Muscle layer of duodenum (tissue), 2 donors: ENCODE measurements at regions not wholly inside any gene's neighbourhood (a gene's known extent, or its start where the extent isn't known, plus 50 kb on each side); places are given as distances from the start of the nearest gene placed in this dataset.

Experiments used
- H3K27ac ChIP-seq: one replicate; pipeline ENCODE4 v1.7.0; 2013; ENCODE audit warnings: mild to moderate bottlenecking, low read length
- H3K27me3 ChIP-seq: one replicate; pipeline ENCODE4 v1.7.0; 2013; ENCODE audit warnings: low read depth, mild to moderate bottlenecking, control low read depth, low read length
- H3K36me3 ChIP-seq, 2 donors: one replicate each; pipeline ENCODE4 v1.7.0; 2013; ENCODE audit warnings: low read length in 2 of 2, control low read depth in 1 of 2, mild to moderate bottlenecking in 1 of 2; ENCODE audit not compliant: insufficient read depth in 2 of 2, control insufficient read depth in 1 of 2
- H3K4me1 ChIP-seq, 2 donors: one replicate each; pipeline ENCODE4 v1.7.0; 2013; ENCODE audit warnings: low read length in 2 of 2, mild to moderate bottlenecking in 2 of 2, control low read depth in 1 of 2, moderate library complexity in 1 of 2; ENCODE audit not compliant: insufficient read depth in 2 of 2, control insufficient read depth in 1 of 2
- H3K4me3 ChIP-seq, 2 donors: one replicate each; pipeline ENCODE4 v1.7.0; 2013; ENCODE audit warnings: low read length in 2 of 2, low read depth in 1 of 2, mild to moderate bottlenecking in 1 of 2
- H3K9me3 ChIP-seq, 2 donors: one replicate each; pipeline ENCODE4 v1.7.0; 2013; ENCODE audit warnings: low read length in 2 of 2, control low read depth in 1 of 2, mild to moderate bottlenecking in 1 of 2; ENCODE audit not compliant: control insufficient read depth in 1 of 2
- donor health status: healthy.

- Histone ChIP-seq H3K4me1 (no peaks in the 10 kb centered on the region), H3K9me3 (no peaks in the 10 kb centered on the region), H3K27me3 (no peaks in the 10 kb centered on the region), H3K27ac (no peak overlapping the region), H3K4me3 (no peak overlapping the region), H3K36me3 (no peaks in the 10 kb centered on the region)
These were observed 302.5 kb downstream of the BMPER start for GRCh38 chr7:34207810-34208209.

- no peaks in the 10 kb centered on the region for H3K27me3 ChIP-seq
- H3K27ac ChIP-seq = no peak overlapping the region
- H3K36me3 ChIP-seq = no peaks in the 10 kb centered on the region
These were observed 303.7 kb downstream of the BMPER start for GRCh38 chr7:34208878-34209621.

GRCh38 chr7:34211018-34211417, 305.7 kb downstream of the BMPER start:
- Histone ChIP-seq H3K27ac (no peak overlapping the region), H3K4me3 (no peak overlapping the region), H3K4me1 (no peaks in the 10 kb centered on the region), H3K36me3 (no peaks in the 10 kb centered on the region), H3K9me3 (no peaks in the 10 kb centered on the region), H3K27me3 (no peaks in the 10 kb centered on the region)

More at GRCh38 chr7:34208878-34209621, 303.7 kb downstream of the BMPER start:
- Histone ChIP-seq H3K4me3 (no peak overlapping the region), H3K4me1 (no peaks in the 10 kb centered on the region), H3K9me3 (no peaks in the 10 kb centered on the region)

- Histone ChIP-seq H3K27me3 (no peaks in the 10 kb centered on the region), H3K4me3 (no peak overlapping the region), H3K4me1 (no peaks in the 10 kb centered on the region), H3K27ac (no peak overlapping the region), H3K9me3 (no peaks in the 10 kb centered on the region), H3K36me3 (no peaks in the 10 kb centered on the region)
These were observed 312.6 kb downstream of the BMPER start for GRCh38 chr7:34217972-34218371.

- Histone ChIP-seq H3K4me3 (no peak overlapping the region), H3K27ac (no peak overlapping the region), H3K36me3 (no peaks in the 10 kb centered on the region), H3K27me3 (no peaks in the 10 kb centered on the region), H3K4me1 (no peaks in the 10 kb centered on the region), H3K9me3 (no peaks in the 10 kb centered on the region)
These were observed 313.9 kb downstream of the BMPER start for GRCh38 chr7:34219153-34219718.

GRCh38 chr7:34220506-34221185, 315.3 kb downstream of the BMPER start:
- Histone ChIP-seq H3K4me1 (no peaks in the 10 kb centered on the region), H3K27me3 (no peaks in the 10 kb centered on the region), H3K36me3 (no peaks in the 10 kb centered on the region), H3K9me3 (no peaks in the 10 kb centered on the region), H3K27ac (no peak overlapping the region), H3K4me3 (no peak overlapping the region)

- H3K36me3 ChIP-seq = no peaks in the 10 kb centered on the region
- no peaks in the 10 kb centered on the region for H3K27me3 ChIP-seq
- no peak overlapping the region for H3K27ac ChIP-seq
- H3K4me3 ChIP-seq = no peak overlapping the region
- H3K4me1 ChIP-seq = no peaks in the 10 kb centered on the region
- H3K9me3 ChIP-seq = no peaks in the 10 kb centered on the region
These were observed 317.0 kb downstream of the BMPER start for GRCh38 chr7:34222316-34222715.

- no peaks in the 10 kb centered on the region for H3K36me3 ChIP-seq
- no peak overlapping the region for H3K27ac ChIP-seq
- no peak overlapping the region for H3K4me3 ChIP-seq
- H3K27me3 ChIP-seq = no peaks in the 10 kb centered on the region
- no peaks in the 10 kb centered on the region for H3K9me3 ChIP-seq
- no peaks in the 10 kb centered on the region for H3K4me1 ChIP-seq
These were observed 317.4 kb downstream of the BMPER start for GRCh38 chr7:34222722-34223121.

GRCh38 chr7:34224281-34224680, 318.9 kb downstream of the BMPER start:
- H3K9me3 ChIP-seq = no peaks in the 10 kb centered on the region
- no peak overlapping the region for H3K27ac ChIP-seq

GRCh38 chr7:34225193-34225592, 319.9 kb downstream of the BMPER start:
- no peak overlapping the region for H3K27ac ChIP-seq

More at GRCh38 chr7:34224281-34224680, 318.9 kb downstream of the BMPER start:
- Histone ChIP-seq H3K4me1 (no peaks in the 10 kb centered on the region), H3K27me3 (no peaks in the 10 kb centered on the region), H3K4me3 (no peak overlapping the region), H3K36me3 (no peaks in the 10 kb centered on the region)

GRCh38 chr7:34227525-34227924, 322.2 kb downstream of the BMPER start:
- Histone ChIP-seq H3K27me3 (no peaks in the 10 kb centered on the region), H3K4me1 (no peaks in the 10 kb centered on the region), H3K9me3 (no peaks in the 10 kb centered on the region)

More at GRCh38 chr7:34225193-34225592, 319.9 kb downstream of the BMPER start:
- no peaks in the 10 kb centered on the region for H3K4me1 ChIP-seq
- H3K4me3 ChIP-seq = no peak overlapping the region
- no peaks in the 10 kb centered on the region for H3K9me3 ChIP-seq
- H3K27me3 ChIP-seq = no peaks in the 10 kb centered on the region
- no peaks in the 10 kb centered on the region for H3K36me3 ChIP-seq

More at GRCh38 chr7:34227525-34227924, 322.2 kb downstream of the BMPER start:
- H3K27ac ChIP-seq = no peak overlapping the region
- H3K36me3 ChIP-seq = no peaks in the 10 kb centered on the region
- H3K4me3 ChIP-seq = no peak overlapping the region
